Naive thymus-derived CD8-positive, alpha-beta T cell (primary cell): ENCODE measurements at regions not wholly inside any gene's neighbourhood (a gene's known extent, or its start where the extent isn't known, plus 50 kb on each side); places are given as distances from the start of the nearest gene placed in this dataset.

Source experiments
- ATAC-seq, 2 donors: fragments of 150-1000 bp; cut with Tn5 transposase in 1 of 2; sonication (Bioruptor Pico), chemical (Tn5 transposase) in 1 of 2; 1 replicate in 1 of 2; 2 replicates in 1 of 2; pipeline ENCODE4 v1.10.0; 2021; ENCODE audit warnings: mild to moderate bottlenecking in 2 of 2, moderate library complexity in 2 of 2
- POLR2A ChIA-PET: fragments of 350-600 bp; sonication (Branson Sonifier 250); formaldehyde crosslinking; loops from one replicate; lab custom pipeline; 2021; ENCODE audit warnings: antibody characterized with exemption; lab: Charles Lee
- DNase-seq, 10 donors: peaks; one replicate each; pipeline versions ENCODE4 v3.0.0 to v3.0.0-alpha.2; 2020 to 2022
- H3K27ac Mint-ChIP-seq, 10 donors: one replicate each; pipeline ENCODE4 v1.8.0; 2020 to 2022; ENCODE audit warnings: mild to moderate bottlenecking in 10 of 10, mixed read lengths in 10 of 10, moderate library complexity in 4 of 10, inconsistent platforms in 1 of 10
- H3K27me3 Mint-ChIP-seq, 5 donors: one replicate each; pipeline ENCODE4 v1.8.0; 2021 to 2022; ENCODE audit warnings: mixed read lengths in 5 of 5
- H3K36me3 Mint-ChIP-seq, 3 donors: one replicate each; pipeline ENCODE4 v1.8.0; 2020 to 2022; ENCODE audit warnings: mixed read lengths in 3 of 3, mild to moderate bottlenecking in 2 of 3, inconsistent platforms in 1 of 3
- H3K4me1 Mint-ChIP-seq, 4 donors: one replicate each; pipeline ENCODE4 v1.8.0; 2021 to 2022; ENCODE audit warnings: mixed read lengths in 4 of 4
- H3K4me3 Mint-ChIP-seq, 10 donors: one replicate each; pipeline ENCODE4 v1.8.0; 2020 to 2022; ENCODE audit warnings: mild to moderate bottlenecking in 10 of 10, mixed read lengths in 10 of 10, moderate library complexity in 6 of 10, inconsistent platforms in 1 of 10
- H3K9me3 Mint-ChIP-seq, 9 donors: one replicate each; pipeline ENCODE4 v1.8.0; 2020 to 2022; ENCODE audit warnings: mixed read lengths in 9 of 9, mild to moderate bottlenecking in 3 of 9, inconsistent platforms in 1 of 9, moderate library complexity in 1 of 9

DNA sequence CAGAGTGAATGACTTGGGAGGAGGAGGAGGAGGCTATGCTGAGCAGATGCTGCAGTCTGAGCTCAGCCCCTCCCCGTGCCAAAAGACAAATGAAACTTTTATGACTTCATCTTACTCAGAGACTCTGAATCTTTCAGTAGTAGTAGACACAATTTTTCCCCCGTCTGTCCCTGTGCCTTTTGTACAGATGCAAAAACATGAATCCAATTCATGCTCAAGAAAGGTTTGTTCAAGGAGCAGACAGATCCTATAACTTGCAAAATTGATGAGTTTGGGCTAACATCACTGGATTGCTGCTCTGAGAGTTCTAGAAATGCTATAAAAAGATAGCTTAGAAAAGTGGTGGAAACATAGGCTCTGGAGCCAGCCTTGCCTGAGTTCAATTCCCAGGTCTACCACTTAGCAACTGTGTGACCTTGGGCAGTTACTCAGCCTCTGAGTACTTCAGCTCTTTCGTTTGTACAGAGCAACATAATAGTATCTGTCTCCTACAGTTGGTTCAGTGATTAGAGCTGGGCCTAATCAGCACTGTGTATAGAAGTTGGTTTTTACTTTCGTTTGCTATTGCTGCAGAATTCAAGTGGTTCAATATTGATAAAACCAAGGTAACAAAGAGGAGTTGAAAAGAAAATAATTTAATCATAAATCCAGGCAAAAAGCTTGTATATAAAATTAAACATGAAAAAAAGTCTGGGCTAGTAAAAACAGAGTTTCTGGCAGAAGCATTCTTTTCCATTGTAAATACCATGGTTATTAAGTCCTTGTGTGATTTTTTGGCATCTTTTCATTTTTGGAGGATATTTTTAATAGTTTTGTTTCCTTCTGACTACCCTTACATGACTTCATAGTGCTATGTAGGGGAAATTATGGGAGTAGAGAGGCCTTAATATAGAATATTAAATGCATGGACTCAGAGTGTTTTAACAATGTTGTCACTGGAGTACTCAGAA is 174.2 kb upstream of the ZNF32 start:
- POLR2A ChIA-PET: no interaction called here

GRCh38 chr10:43821103-43821502 is 172.4 kb upstream of the ZNF32 start:
- DNase-seq (no peak), ATAC-seq (no peak)
- Mint-ChIP-seq H3K9me3 (no peaks in the 10 kb centered on the region), H3K4me3 (peak overlapping the region in 1 of 10 donors; percentile 10), H3K27ac (no peak overlapping the region), H3K36me3 (no peaks in the 10 kb centered on the region), H3K27me3 (no peaks in the 10 kb centered on the region), H3K4me1 (peaks cover 15 to 38% (median 29%) of the 10 kb centered on the region in 4 donors)
- POLR2A ChIA-PET: no interaction called here

More for the DNA sequence above, 174.2 kb upstream of the ZNF32 start:
- Mint-ChIP-seq H3K9me3 (no peaks in the 10 kb centered on the region), H3K4me1 (peaks cover 7 to 20% (median 11%) of the 10 kb centered on the region in 4 donors), H3K36me3 (peaks cover 0 to under 1% (median 0%) of the 10 kb centered on the region in 3 donors), H3K4me3 (no peak overlapping the region), H3K27me3 (no peaks in the 10 kb centered on the region), H3K27ac (peak overlapping the region in 1 of 10 donors; percentile 9)
- no peak for ATAC-seq
- DNase-seq: no peak

DNA sequence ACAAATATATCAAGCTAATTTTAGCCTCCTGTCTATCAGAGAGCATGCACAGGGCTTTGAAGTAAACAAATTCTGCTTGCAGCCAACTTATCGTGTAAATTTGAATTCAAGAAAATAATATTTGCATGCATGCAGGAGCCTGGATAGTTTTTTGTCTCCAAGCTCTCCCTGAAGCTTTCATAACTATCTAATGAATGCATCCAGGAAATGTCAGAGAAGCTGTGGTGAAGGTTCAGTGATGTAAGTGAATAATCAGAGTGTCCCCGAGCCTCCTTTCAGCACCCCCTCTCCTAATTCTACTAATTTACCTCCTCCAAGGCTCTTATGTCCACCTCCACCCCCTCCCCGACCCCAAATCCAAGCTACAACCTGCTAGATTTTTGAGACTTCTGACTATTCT is 172.0 kb upstream of the ZNF32 start:
- no peak for DNase-seq
- POLR2A ChIA-PET: no interaction called here
- H3K36me3 Mint-ChIP-seq: no peaks in the 10 kb centered on the region
- H3K27ac Mint-ChIP-seq: no peak overlapping the region
- H3K27me3 Mint-ChIP-seq: no peaks in the 10 kb centered on the region
- H3K4me1 Mint-ChIP-seq: peaks cover 19 to 43% (median 33%) of the 10 kb centered on the region in 4 donors
- H3K9me3 Mint-ChIP-seq: no peaks in the 10 kb centered on the region
- H3K4me3 Mint-ChIP-seq: no peak overlapping the region
- no peak for ATAC-seq

DNA sequence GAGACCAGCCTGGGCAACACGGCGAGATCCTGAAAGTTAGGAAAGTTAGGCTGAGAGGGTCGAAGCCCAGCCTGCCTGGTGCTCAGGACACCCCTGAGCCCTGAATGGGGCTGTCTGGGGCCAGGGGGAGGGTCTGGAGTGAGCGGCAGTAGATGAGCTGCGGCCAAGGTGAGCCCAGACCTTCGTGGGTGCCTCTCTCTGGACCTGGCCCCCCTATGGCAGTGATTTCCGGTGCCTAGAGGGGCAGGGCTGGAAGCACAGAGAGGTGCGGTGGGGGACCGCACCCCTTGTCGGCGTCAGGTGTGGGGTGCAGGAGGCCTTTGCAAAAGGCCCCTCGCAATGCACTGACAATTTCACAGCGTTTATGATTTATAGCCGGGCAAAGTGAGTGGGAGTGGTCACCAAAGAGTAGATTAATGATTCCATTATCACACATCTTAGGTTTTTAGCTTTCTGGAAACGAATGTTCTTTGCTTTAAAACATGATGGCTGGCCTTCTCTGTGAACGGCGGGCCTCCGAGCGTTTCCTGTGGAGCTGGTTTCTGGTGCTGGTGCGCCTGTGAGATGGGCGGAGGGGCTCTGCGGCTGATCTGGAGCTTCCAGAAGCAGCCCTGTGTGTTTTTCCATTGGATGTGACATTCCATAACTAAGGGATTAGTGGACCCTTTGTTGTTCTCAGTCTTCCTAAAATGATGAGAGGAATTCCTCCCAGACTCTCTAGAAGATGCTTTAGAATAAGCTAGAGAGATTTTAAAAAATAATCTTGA is 171.0 kb upstream of the ZNF32 start:
- Mint-ChIP-seq H3K4me1 (peaks cover 23 to 53% (median 42%) of the 10 kb centered on the region in 4 donors), H3K4me3 (no peak overlapping the region), H3K36me3 (no peaks in the 10 kb centered on the region), H3K9me3 (no peaks in the 10 kb centered on the region), H3K27ac (peak overlapping the region in 2 of 10 donors; percentile 33 to 48), H3K27me3 (no peaks in the 10 kb centered on the region)
- POLR2A ChIA-PET: no interaction called here
- no peak for DNase-seq
- no peak for ATAC-seq

GRCh38 chr10:43818687-43819086 is 170.0 kb upstream of the ZNF32 start:
- Mint-ChIP-seq H3K4me1 (peaks cover 25 to 57% (median 42%) of the 10 kb centered on the region in 4 donors), H3K27ac (peak overlapping the region in 2 of 10 donors; percentile 13 to 80), H3K4me3 (no peak overlapping the region), H3K27me3 (no peaks in the 10 kb centered on the region), H3K36me3 (no peaks in the 10 kb centered on the region), H3K9me3 (no peaks in the 10 kb centered on the region)
- POLR2A ChIA-PET: no interaction called here
- DNase-seq: no peak
- no peak for ATAC-seq

DNA sequence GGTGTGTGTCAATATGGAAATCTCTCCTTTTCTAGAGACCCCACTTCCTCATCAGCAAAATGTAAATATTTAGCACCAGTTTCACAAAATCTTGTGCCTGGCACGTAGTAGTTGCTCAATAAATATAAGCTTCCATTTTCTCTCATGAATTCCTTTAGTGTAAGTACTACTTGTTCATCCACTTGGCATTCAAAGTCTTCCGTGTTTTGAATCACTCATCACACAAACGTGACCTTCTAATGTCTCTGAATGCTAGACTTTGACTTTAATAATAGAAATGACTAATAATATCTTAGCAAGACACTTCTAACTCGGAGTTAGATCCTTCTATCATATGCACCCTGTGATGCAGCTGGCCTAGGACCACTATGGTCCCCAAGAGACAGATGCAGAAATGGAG is 168.7 kb upstream of the ZNF32 start:
- ATAC-seq (no peak), DNase-seq (no peak)
- no peaks in the 10 kb centered on the region for H3K9me3 Mint-ChIP-seq
- no peaks in the 10 kb centered on the region for H3K27me3 Mint-ChIP-seq
- H3K36me3 Mint-ChIP-seq: no peaks in the 10 kb centered on the region
- POLR2A ChIA-PET: interaction anchor here (0.6 kb wide), 1 partner anchor 17 kb away, joined by 3 read pairs; no protein-coding TSS in a partner anchor
- H3K4me1 Mint-ChIP-seq: peaks cover 27 to 51% (median 42%) of the 10 kb centered on the region in 4 donors
- H3K4me3 Mint-ChIP-seq: no peak overlapping the region
- peak overlapping the region in 5 of 10 donors; percentile 35 to 95 (median 77) for H3K27ac Mint-ChIP-seq

- ATAC-seq (peak; percentile 99 to 100), DNase-seq (peak; percentile 19 to 81 (median 60))
- peak overlapping the region; percentile 47 to 84 (median 71) for H3K4me3 Mint-ChIP-seq
- POLR2A ChIA-PET: interaction anchor here (0.6 to 0.9 kb wide), 2 partner anchors 16 to 126 kb away, joined by 3 read pairs; no protein-coding TSS in a partner anchor
- no peaks in the 10 kb centered on the region for H3K27me3 Mint-ChIP-seq
- H3K9me3 Mint-ChIP-seq: no peaks in the 10 kb centered on the region
- peaks cover 27 to 46% (median 38%) of the 10 kb centered on the region in 4 donors for H3K4me1 Mint-ChIP-seq
- no peaks in the 10 kb centered on the region for H3K36me3 Mint-ChIP-seq
- H3K27ac Mint-ChIP-seq: peak overlapping the region; percentile 41 to 95 (median 79)
Measured at GRCh38 chr10:43816351-43817321, 168.0 kb upstream of the ZNF32 start.

GRCh38 chr10:43815181-43815885 is 166.7 kb upstream of the ZNF32 start:
- H3K27ac Mint-ChIP-seq: peak overlapping the region; percentile 8 to 95 (median 68)
- POLR2A ChIA-PET: no interaction called here
- H3K36me3 Mint-ChIP-seq: no peaks in the 10 kb centered on the region
- ATAC-seq (no peak), DNase-seq (no peak)
- H3K4me1 Mint-ChIP-seq: peaks cover 26 to 52% (median 43%) of the 10 kb centered on the region in 4 donors
- no peaks in the 10 kb centered on the region for H3K9me3 Mint-ChIP-seq
- H3K4me3 Mint-ChIP-seq: peak overlapping the region in 9 of 10 donors; percentile 21 to 84 (median 70)
- H3K27me3 Mint-ChIP-seq: no peaks in the 10 kb centered on the region

DNA sequence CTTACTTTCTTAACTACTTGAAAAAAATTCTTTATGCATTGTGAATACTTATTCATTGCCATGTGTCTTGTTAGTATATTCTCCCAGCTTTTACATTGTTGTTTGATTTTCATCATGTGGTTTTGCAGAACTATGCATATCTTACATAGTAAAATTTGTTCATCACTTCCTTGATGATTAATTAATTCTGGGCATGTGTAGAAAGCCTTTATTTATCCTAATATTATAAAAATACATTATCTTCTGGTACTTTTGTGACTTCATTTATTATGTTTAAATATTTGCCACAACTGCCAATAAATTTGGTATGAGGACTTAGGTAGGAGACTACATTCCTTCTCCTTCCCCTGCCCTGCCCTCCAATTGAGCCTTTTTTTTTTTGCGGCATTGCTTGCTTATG is 166.0 kb upstream of the ZNF32 start:
- ATAC-seq (no peak), DNase-seq (no peak)
- peak overlapping the region in 1 of 10 donors; percentile 16 for H3K27ac Mint-ChIP-seq
- H3K36me3 Mint-ChIP-seq: no peaks in the 10 kb centered on the region
- no peak overlapping the region for H3K4me3 Mint-ChIP-seq
- H3K9me3 Mint-ChIP-seq: no peaks in the 10 kb centered on the region
- H3K27me3 Mint-ChIP-seq: no peaks in the 10 kb centered on the region
- POLR2A ChIA-PET: no interaction called here
- H3K4me1 Mint-ChIP-seq: peaks cover 26 to 52% (median 45%) of the 10 kb centered on the region in 4 donors

- Mint-ChIP-seq H3K4me3 (no peak overlapping the region), H3K4me1 (peaks cover 31 to 55% (median 45%) of the 10 kb centered on the region in 4 donors), H3K27me3 (no peaks in the 10 kb centered on the region), H3K9me3 (no peaks in the 10 kb centered on the region), H3K27ac (peak overlapping the region in 1 of 10 donors; percentile 84), H3K36me3 (no peaks in the 10 kb centered on the region)
- ATAC-seq: no peak
- POLR2A ChIA-PET: no interaction called here
- DNase-seq: no peak
Measured at GRCh38 chr10:43811871-43812270, 163.2 kb upstream of the ZNF32 start.

DNA sequence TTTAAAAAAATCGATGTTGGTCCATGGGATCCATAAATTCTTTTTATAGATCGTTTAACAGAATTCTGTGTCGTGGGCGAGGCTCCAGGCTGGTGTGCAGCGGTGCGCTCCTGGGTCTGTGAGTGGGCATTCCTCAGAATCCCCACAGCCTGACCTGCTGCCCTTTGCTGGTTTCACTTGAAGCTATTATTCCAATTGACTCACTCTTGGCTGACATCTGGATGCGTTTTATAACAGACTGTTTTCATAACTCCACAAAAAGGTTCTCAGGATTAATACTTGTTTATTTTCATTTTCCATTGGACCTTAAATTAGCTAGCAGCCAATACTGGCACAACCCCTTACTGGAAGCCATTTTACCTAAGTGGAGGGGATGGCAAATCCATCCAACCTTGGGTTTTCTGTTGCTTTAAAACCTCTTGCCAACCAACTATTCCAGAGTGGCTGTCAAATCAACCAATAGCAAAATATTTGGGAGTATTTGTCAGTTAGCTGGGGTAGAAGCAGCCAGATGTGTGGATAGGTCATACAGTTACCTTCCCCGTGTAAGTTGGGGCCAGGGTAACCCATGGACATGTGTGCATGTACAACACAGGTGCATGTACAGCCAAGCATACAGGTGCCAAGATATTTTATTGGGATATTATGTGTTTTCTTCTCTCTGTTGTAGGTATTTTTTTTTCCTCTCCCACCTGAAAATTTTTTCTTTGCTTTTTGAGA is 160.7 kb upstream of the ZNF32 start:
- Mint-ChIP-seq H3K36me3 (no peaks in the 10 kb centered on the region), H3K9me3 (no peaks in the 10 kb centered on the region), H3K27ac (peak overlapping the region in 3 of 10 donors; percentile 29 to 52 (median 29)), H3K27me3 (no peaks in the 10 kb centered on the region), H3K4me1 (peaks cover 20 to 36% (median 22%) of the 10 kb centered on the region in 4 donors), H3K4me3 (no peak overlapping the region)
- POLR2A ChIA-PET: no interaction called here
- no peak for ATAC-seq
- no peak for DNase-seq
